DMS53 (cell line): ENCODE measurements at regions not wholly inside any gene's neighbourhood (a gene's known extent, or its start where the extent isn't known, plus 50 kb on each side); places are given as distances from the start of the nearest gene placed in this dataset.
A peak's percentile ranks its signal among the peaks of the same experiment; 100 is the strongest.

Source experiments
- DNase-seq: peaks from one replicate; lab custom pipeline; 2025; lab: John Stamatoyannopoulos, UW

GRCh38 chr22:27662359-27663301 is 138.9 kb downstream of the MN1 start:
- no peak for DNase-seq

GRCh38 chr22:27663812-27664211 is 137.7 kb downstream of the MN1 start:
- DNase-seq, result no peak

DNA sequence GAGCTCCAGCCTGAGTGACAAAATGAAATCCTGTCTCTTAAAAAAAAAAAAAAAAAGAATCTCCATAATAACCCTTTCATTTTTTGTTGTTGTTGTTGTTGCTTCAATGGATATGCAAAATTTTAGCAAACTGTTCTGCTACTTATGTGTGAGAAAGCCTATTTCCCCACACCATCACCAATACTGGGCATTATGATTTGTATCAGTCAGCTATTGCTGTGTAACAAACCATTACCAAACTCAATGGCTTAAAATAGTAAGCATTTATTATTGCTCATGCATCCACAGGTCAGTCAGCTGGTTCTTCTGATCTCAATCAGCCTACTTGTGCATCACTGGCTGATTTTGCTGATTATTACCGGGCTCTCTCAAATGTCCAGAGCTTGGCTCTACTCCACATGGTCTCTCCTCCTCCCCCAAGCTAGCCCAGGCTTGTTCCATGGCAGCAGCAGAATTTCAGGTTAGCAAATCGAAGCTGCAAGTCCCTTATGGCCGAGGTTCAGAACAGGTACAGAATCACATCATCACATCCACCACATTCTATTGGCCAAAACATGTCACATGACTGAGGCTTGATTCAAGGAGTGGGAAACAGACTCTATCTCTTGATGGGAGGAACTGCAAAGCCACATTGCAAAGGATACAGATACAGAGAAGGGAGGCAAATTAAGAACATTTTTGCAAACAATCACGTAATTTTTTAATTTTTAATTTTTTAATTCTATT is 135.1 kb downstream of the MN1 start:
- DNase-seq, result no peak

GRCh38 chr22:27667121-27667843 is 134.3 kb downstream of the MN1 start:
- no peak for DNase-seq

GRCh38 chr22:27668828-27669797 is 132.4 kb downstream of the MN1 start:
- peak; percentile 0 for DNase-seq

DNA sequence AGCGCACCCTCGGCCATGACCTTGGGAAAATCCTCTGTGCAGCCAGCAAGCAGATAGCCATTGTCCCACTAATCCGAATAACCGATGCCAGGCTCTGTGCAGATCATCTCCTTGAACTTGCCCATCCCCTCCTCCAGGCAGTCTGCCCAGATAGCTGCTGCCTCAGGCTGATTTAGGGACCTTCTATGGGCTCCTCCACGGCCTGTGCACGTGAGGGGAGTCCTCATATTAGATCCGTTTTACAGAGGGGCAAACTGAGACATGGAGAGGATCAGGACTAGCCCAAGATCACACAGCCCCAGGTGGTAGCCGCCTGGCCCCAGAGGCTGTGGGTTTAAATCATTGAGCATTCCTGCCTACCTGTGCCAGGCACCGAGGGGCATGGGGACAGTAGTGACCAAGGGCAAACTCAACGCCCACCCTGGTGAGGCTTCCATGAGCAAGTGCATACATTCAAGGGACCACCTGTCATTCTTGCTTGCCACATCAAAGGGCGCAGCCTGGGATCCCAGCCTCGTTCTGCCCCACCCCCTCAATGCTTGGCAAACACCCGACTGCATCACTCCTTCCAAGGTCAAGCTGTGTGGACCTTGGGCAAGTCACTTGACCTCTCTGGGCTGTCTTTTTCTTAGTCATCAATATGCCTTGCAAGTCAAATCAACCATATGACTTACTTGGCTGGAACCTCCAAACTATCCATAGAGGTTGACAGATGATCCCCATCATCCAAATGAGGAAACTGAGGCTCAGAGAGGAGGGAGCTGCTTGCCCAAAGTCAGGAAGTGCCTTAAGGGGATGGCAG is 131.6 kb downstream of the MN1 start:
- DNase-seq, result no peak

- no peak for DNase-seq
Measured at GRCh38 chr22:27670701-27671412, 130.7 kb downstream of the MN1 start.

GRCh38 chr22:27671413-27671935 is 130.1 kb downstream of the MN1 start:
- DNase-seq, result no peak

- DNase-seq, result no peak
Measured at GRCh38 chr22:27672721-27673418, 128.7 kb downstream of the MN1 start.

- no peak for DNase-seq
Measured at GRCh38 chr22:27673839-27674238, 127.7 kb downstream of the MN1 start.

DNA sequence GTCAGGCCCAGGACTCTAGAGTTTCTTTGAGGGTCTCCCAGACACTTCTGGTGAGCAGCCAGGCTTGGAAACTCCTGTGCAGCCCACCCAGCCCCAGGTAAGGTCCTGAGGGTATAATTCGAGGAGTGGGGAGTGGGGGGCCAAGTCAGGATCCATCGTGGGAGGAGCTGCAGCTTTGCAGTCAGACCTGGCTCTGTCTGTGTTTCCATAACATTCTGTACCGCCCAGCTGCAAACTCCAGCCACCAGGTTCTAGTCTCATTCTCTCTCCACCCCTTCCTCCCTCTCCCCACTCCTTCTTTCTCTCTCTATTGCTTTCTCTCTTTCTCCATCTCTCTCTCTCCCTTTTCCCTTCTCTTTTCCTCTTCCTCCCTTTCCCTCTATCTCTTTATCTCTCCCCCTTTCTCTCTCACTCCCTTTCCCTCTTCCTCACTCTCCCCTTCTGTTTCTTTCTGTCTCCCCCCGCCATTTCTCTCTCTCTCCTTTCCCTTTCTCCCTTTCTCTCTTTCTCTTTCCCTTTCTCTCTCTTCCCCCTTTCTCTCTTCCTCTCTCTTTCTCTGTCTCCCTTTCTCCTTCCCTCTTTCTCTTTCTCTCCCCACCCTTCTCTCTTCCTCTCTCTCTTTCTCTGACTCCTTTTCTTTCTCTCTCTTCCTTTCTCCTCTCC is 127.2 kb downstream of the MN1 start:
- no peak for DNase-seq

- no peak for DNase-seq
Measured at GRCh38 chr22:27676545-27677213, 124.9 kb downstream of the MN1 start.

- no peak for DNase-seq
Measured at GRCh38 chr22:27677905-27678458, 123.6 kb downstream of the MN1 start.

GRCh38 chr22:27679176-27679575 is 122.4 kb downstream of the MN1 start:
- no peak for DNase-seq

- DNase-seq, result no peak
Measured at GRCh38 chr22:27679693-27680488, 121.7 kb downstream of the MN1 start.

GRCh38 chr22:27680636-27681035 is 120.9 kb downstream of the MN1 start:
- no peak for DNase-seq

- DNase-seq, result no peak
Measured at GRCh38 chr22:27681037-27681436, 120.5 kb downstream of the MN1 start.
